Esophagus squamous epithelium (tissue), 5 donors: ENCODE measurements at regions not wholly inside any gene's neighbourhood (a gene's known extent, or its start where the extent isn't known, plus 50 kb on each side); places are given as distances from the start of the nearest gene placed in this dataset.

Source experiments
- DNase-seq: peaks from one replicate; lab custom pipeline; 2025; lab: John Stamatoyannopoulos, UW
- H3K27ac ChIP-seq, 4 donors: fragments of 200-600 bp; sonication (generic); one replicate each; pipeline ENCODE4 v1.5.1; 2016 to 2019; ENCODE audit warnings: mild to moderate bottlenecking in 1 of 4
- H3K27me3 ChIP-seq, 4 donors: fragments of 200-600 bp; sonication (generic); 1 replicate in 3 of 4; 2 replicates in 1 of 4; pipeline versions ENCODE4 v1.5.1 to v1.6.0; 2017 to 2021; ENCODE audit warnings: antibody characterized with exemption in 1 of 4
- H3K36me3 ChIP-seq, 3 donors: fragments of 200-600 bp; sonication (generic); one replicate each; pipeline ENCODE4 v1.5.1; 2016 to 2019
- H3K4me1 ChIP-seq, 3 donors: fragments of 200-600 bp; sonication (generic); one replicate each; pipeline ENCODE4 v1.5.1; 2017 to 2019
- H3K4me3 ChIP-seq, 4 donors: fragments of 200-600 bp; sonication (generic); 1 replicate in 3 of 4; 2 replicates in 1 of 4; pipeline ENCODE4 v1.5.1; 2016 to 2019; ENCODE audit warnings: mild to moderate bottlenecking in 2 of 4, moderate library complexity in 1 of 4
- H3K9me3 ChIP-seq, 3 donors: fragments of 200-600 bp; sonication (generic); one replicate each; pipeline ENCODE4 v1.5.1; 2016 to 2019
- CTCF ChIP-seq, 6 experiments: fragments of 450-650 bp in 4 of 6; fragments of 200-600 bp in 2 of 6; sonication (generic) in 2 of 6; IDR thresholded peaks; one replicate each; pipeline ENCODE4 v1.5.1; 2016 to 2019; ENCODE audit warnings: antibody characterized with exemption in 6 of 6, mild to moderate bottlenecking in 4 of 6, moderate library complexity in 4 of 6
- POLR2A ChIP-seq, 4 donors: fragments of 450-650 bp; IDR thresholded peaks; one replicate each; pipeline ENCODE4 v1.6.1; 2017; ENCODE audit warnings: antibody characterized with exemption in 4 of 4, mild to moderate bottlenecking in 4 of 4, moderate library complexity in 3 of 4
- WGBS, 2 donors: methylation state at CpG; one replicate each; pipeline ENCODE4 v1.1.5; 2018; 5-methylcytosine and 5-hydroxymethylcytosine counted together
- intact Hi-C: fragments of 100-400 bp; cut with DNase I; formaldehyde crosslinking; loops from one replicate; pipeline ENCODE4 v1.15.0; 2022
- donor health status: DM: yes; HTN: yes; CAD: no.

DNA sequence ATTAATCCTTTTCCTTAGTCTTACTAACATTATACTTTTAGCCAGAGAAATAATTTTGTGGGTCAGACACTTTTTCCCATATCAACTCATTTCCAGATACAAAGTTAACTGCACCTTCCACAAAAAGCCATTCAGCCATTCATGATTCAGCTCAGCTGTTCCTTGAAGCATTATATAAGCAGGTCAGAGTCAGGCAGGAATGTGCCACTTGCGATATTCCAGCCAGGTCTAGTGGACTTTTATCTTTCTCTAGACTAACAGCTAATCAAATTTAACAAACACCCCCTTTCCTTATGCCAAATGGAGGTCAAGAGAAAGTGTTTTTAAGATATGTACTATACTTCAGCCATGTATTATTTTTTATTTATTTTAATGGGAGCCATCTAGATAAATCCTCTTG is 75.6 kb upstream of the EPB41L3 start:
- no peak overlapping the region for H3K27ac ChIP-seq
- TF ChIP-seq CTCF (IDR thresholded peaks at IDR 0.05) (no peak), POLR2A (IDR thresholded peaks at IDR 0.05) (no peak)
- no peak overlapping the region for H3K4me3 ChIP-seq
- no peak for DNase-seq
- no peaks in the 10 kb centered on the region for H3K27me3 ChIP-seq
- WGBS, 2 donors, result 50 to 62% methylated on average over 1 of the region's 1 CpG
- no peaks in the 10 kb centered on the region for H3K4me1 ChIP-seq
- no peaks in the 10 kb centered on the region for H3K9me3 ChIP-seq
- intact Hi-C loops, result loop anchor here (10.0 kb wide), 1 partner anchor 65 kb away; no protein-coding TSS in a partner anchor
- no peaks in the 10 kb centered on the region for H3K36me3 ChIP-seq

DNA sequence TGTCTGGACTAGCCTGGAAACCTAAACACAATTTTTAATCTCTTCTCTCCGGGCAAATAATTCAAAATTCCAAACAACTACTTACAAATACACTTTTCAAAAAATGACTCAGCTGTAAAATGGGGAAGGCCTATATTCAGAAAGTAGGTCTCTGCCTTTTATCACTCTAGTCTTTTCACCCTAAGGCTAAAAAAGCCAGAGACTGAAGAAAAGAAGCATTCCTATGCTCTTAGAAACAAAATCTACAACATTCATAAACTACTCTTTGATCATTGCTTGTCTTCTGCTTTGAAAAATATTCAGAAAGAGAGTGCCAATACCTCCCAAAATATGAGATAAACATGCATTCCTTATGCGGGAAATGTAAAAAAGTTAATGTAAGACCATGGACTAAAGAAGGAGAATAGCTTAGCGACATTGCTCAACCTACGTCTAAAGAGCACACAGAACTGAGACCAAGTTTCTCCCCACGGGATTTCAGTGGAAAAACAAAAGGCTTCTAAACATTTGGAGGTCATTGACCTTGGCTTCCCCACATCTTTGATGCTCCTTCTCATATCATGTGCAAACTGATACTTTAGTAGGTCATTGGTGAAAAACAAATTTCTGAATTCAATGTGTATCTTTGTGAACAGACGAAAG is 74.4 kb upstream of the EPB41L3 start:
- Histone ChIP-seq H3K36me3 (no peaks in the 10 kb centered on the region), H3K9me3 (no peaks in the 10 kb centered on the region), H3K27me3 (no peaks in the 10 kb centered on the region), H3K27ac (no peak overlapping the region), H3K4me1 (no peaks in the 10 kb centered on the region), H3K4me3 (no peak overlapping the region)
- no peak for DNase-seq
- TF ChIP-seq CTCF (IDR thresholded peaks at IDR 0.05), result no peak
- no peak for TF ChIP-seq POLR2A (IDR thresholded peaks at IDR 0.05)
- WGBS, 2 donors, result 59 to 60% methylated on average over 6 of the region's 6 CpGs
- intact Hi-C loops, result loop anchor here (10.0 kb wide), 1 partner anchor 63 kb away; no protein-coding TSS in a partner anchor

DNA sequence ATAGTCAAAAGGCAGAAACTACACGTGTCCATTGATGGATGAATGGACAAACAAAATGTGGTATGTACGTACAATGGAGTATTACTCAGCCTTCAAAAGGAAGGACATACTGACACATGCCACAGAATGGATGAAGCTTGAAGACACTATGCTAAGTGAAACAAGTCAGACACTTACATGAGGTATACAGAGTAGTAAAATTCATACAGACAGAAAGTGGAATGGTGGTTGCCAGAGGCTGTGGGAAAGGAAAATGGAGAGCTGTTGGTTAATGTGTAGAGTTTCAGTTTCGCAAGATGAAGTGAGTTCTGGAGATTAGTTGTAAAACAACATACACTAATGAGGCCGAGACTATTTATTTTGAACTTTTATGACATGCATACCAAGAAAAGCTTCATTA is 67.4 kb upstream of the EPB41L3 start:
- H3K36me3 ChIP-seq, result no peaks in the 10 kb centered on the region
- H3K9me3 ChIP-seq, result no peaks in the 10 kb centered on the region
- H3K4me3 ChIP-seq, result no peak overlapping the region
- 73 to 77% methylated on average over 4 of the region's 4 CpGs for WGBS, 2 donors
- intact Hi-C loops, result loop anchor here (10.0 kb wide), 1 partner anchor 56 kb away; no protein-coding TSS in a partner anchor
- H3K27ac ChIP-seq, result no peak overlapping the region
- H3K4me1 ChIP-seq, result no peaks in the 10 kb centered on the region
- H3K27me3 ChIP-seq, result no peaks in the 10 kb centered on the region
- TF ChIP-seq POLR2A (IDR thresholded peaks at IDR 0.05), result no peak
- no peak for TF ChIP-seq CTCF (IDR thresholded peaks at IDR 0.05)
- DNase-seq, result no peak

GRCh38 chr18:5608846-5609245 is 65.0 kb upstream of the EPB41L3 start:
- H3K36me3 ChIP-seq, result no peaks in the 10 kb centered on the region
- WGBS, 2 donors, result 85 to 87% methylated on average over 2 of the region's 2 CpGs
- H3K9me3 ChIP-seq, result no peaks in the 10 kb centered on the region
- intact Hi-C loops, result no loop called here
- no peak for DNase-seq
- H3K4me1 ChIP-seq, result no peaks in the 10 kb centered on the region
- H3K27me3 ChIP-seq, result no peaks in the 10 kb centered on the region
- TF ChIP-seq CTCF (IDR thresholded peaks at IDR 0.05), result no peak
- H3K4me3 ChIP-seq, result no peak overlapping the region
- H3K27ac ChIP-seq, result no peak overlapping the region

GRCh38 chr18:5606951-5607350 is 63.2 kb upstream of the EPB41L3 start:
- no peak overlapping the region for H3K27ac ChIP-seq
- H3K4me3 ChIP-seq, result no peak overlapping the region
- no peak for DNase-seq
- H3K36me3 ChIP-seq, result no peaks in the 10 kb centered on the region
- no peaks in the 10 kb centered on the region for H3K4me1 ChIP-seq
- H3K27me3 ChIP-seq, result no peaks in the 10 kb centered on the region
- no peaks in the 10 kb centered on the region for H3K9me3 ChIP-seq
- TF ChIP-seq POLR2A (IDR thresholded peaks at IDR 0.05) (no peak), CTCF (IDR thresholded peaks at IDR 0.05) (no peak)
- intact Hi-C loops, result no loop called here
- 69 to 77% methylated on average over 6 of the region's 6 CpGs for WGBS, 2 donors
